NCI-H345 treated with DMSO at 0.1 percent for 48 hours (cell line): ENCODE measurements at regions not wholly inside any gene's neighbourhood (a gene's known extent, or its start where the extent isn't known, plus 50 kb on each side); places are given as distances from the start of the nearest gene placed in this dataset.
"Not testable (repeated sequence)": the region's sequence is repeated elsewhere in the genome, so short reads cannot be mapped to it uniquely, and the experiment has no call there.

Source experiments
- DNase-seq: peaks from one replicate; lab custom pipeline; 2025; ENCODE audit not compliant: unreplicated experiment; lab: John Stamatoyannopoulos, UW

- DNase-seq, result no peak
Observed at GRCh38 chr2:185374878-185375277, 363.7 kb upstream of the FSIP2 start.

GRCh38 chr2:185375731-185376130 is 362.9 kb upstream of the FSIP2 start:
- no peak for DNase-seq

GRCh38 chr2:185381631-185382030 is 357.0 kb upstream of the FSIP2 start:
- no peak for DNase-seq

GRCh38 chr2:185384822-185385560 is 353.6 kb upstream of the FSIP2 start:
- DNase-seq, result no peak

GRCh38 chr2:185388226-185388625 is 350.4 kb upstream of the FSIP2 start:
- DNase-seq, result no peak

GRCh38 chr2:185391543-185391942 is 347.1 kb upstream of the FSIP2 start:
- no peak for DNase-seq

- DNase-seq, result no peak
Observed at GRCh38 chr2:185393091-185393490, 345.5 kb upstream of the FSIP2 start.

GRCh38 chr2:185402474-185402873 is 336.1 kb upstream of the FSIP2 start:
- no peak for DNase-seq

- no peak for DNase-seq
Observed at GRCh38 chr2:185404578-185404977, 334.0 kb upstream of the FSIP2 start.

- DNase-seq, result no peak
Observed at GRCh38 chr2:185417111-185417510, 321.5 kb upstream of the FSIP2 start.

- no peak for DNase-seq
Observed at GRCh38 chr2:185417688-185418087, 320.9 kb upstream of the FSIP2 start.

GRCh38 chr2:185424958-185425629 is 313.5 kb upstream of the FSIP2 start:
- not testable (repeated sequence) for DNase-seq

GRCh38 chr2:185428000-185428399 is 310.6 kb upstream of the FSIP2 start:
- no peak for DNase-seq

GRCh38 chr2:185433824-185434223 is 304.8 kb upstream of the FSIP2 start:
- no peak for DNase-seq

- DNase-seq, result no peak
Observed at GRCh38 chr2:185436787-185437372, 301.7 kb upstream of the FSIP2 start.

GRCh38 chr2:185441486-185442005 is 297.1 kb upstream of the FSIP2 start:
- no peak for DNase-seq

GRCh38 chr2:185456517-185456916 is 282.1 kb upstream of the FSIP2 start:
- DNase-seq, result no peak

GRCh38 chr2:185463481-185463880 is 275.1 kb upstream of the FSIP2 start:
- DNase-seq, result no peak

- no peak for DNase-seq
Observed at GRCh38 chr2:185466915-185467314, 271.7 kb upstream of the FSIP2 start.

- no peak for DNase-seq
Observed at GRCh38 chr2:185471441-185471840, 267.2 kb upstream of the FSIP2 start.

- no peak for DNase-seq
Observed at GRCh38 chr2:185472574-185472973, 266.0 kb upstream of the FSIP2 start.

GRCh38 chr2:185473838-185474237 is 264.8 kb upstream of the FSIP2 start:
- no peak for DNase-seq
